Keratinocyte (primary cell): ENCODE measurements at regions not wholly inside any gene's neighbourhood (a gene's known extent, or its start where the extent isn't known, plus 50 kb on each side); places are given as distances from the start of the nearest gene placed in this dataset.
"Not testable (repeated sequence)": the region's sequence is repeated elsewhere in the genome, so short reads cannot be mapped to it uniquely, and the experiment has no call there.

ENCODE experiments used
- DNase-seq: peaks from one replicate; pipeline ENCODE4 v3.0.0-alpha.2; 2011; ENCODE audit warnings: low read depth, missing footprints, low spot score
- FAIRE-seq: peaks from 2 replicates; lab custom pipeline; 2011; peaks lifted over from hg19 to GRCh38; lab: Jason Lieb, UNC
- H2AFZ ChIP-seq: 2 replicates; pipeline ENCODE4 v1.6.0; 2012; ENCODE audit warnings: low read length, control low read depth, inconsistent platforms; ENCODE audit not compliant: control insufficient read depth
- H3K27ac ChIP-seq: 2 replicates; pipeline ENCODE4 v1.5.1; 2011; ENCODE audit warnings: low read length; ENCODE audit not compliant: control insufficient read depth, insufficient read depth
- H3K27me3 ChIP-seq: 3 replicates; pipeline ENCODE4 v1.6.0; 2011; ENCODE audit warnings: low read length; ENCODE audit not compliant: control insufficient read depth, insufficient read depth; ENCODE audit errors: extremely low read depth
- H3K36me3 ChIP-seq, 2 experiments: 2 replicates in 1 of 2; 3 replicates in 1 of 2; pipeline ENCODE4 v1.5.1; 2011; ENCODE audit warnings: low read length in 2 of 2, mild to moderate bottlenecking in 1 of 2; ENCODE audit not compliant: control insufficient read depth in 2 of 2, insufficient read depth in 2 of 2; ENCODE audit errors: extremely low read depth in 1 of 2
- H3K4me1 ChIP-seq: 3 replicates; pipeline ENCODE4 v1.5.1; 2011; ENCODE audit warnings: low read length; ENCODE audit not compliant: control insufficient read depth, insufficient read depth; ENCODE audit errors: extremely low read depth
- H3K4me2 ChIP-seq: 3 replicates; pipeline ENCODE4 v1.6.0; 2011; ENCODE audit warnings: low read depth, low read length; ENCODE audit not compliant: control insufficient read depth, insufficient read depth; ENCODE audit errors: extremely low read depth
- H3K4me3 ChIP-seq, 3 experiments: fragments of 200-600 bp in 1 of 3; sonication (generic) in 1 of 3; 2 replicates in 2 of 3; 3 replicates in 1 of 3; pipeline ENCODE4 v1.5.1; 2011 to 2016; ENCODE audit warnings: low read length in 3 of 3, mild to moderate bottlenecking in 3 of 3, control low read depth in 2 of 3, inconsistent platforms in 1 of 3, low read depth in 1 of 3, mixed read lengths in 1 of 3, mixed run types in 1 of 3, moderate library complexity in 1 of 3; ENCODE audit not compliant: control insufficient read depth in 2 of 3, insufficient read depth in 2 of 3; ENCODE audit errors: extremely low read depth in 1 of 3
- H3K79me2 ChIP-seq: 2 replicates; pipeline ENCODE4 v1.6.0; 2012; ENCODE audit warnings: low read length; ENCODE audit not compliant: control insufficient read depth, insufficient read depth
- H3K9ac ChIP-seq: 3 replicates; pipeline ENCODE4 v1.6.0; 2011; ENCODE audit warnings: low read length; ENCODE audit not compliant: control insufficient read depth, insufficient read depth; ENCODE audit errors: extremely low read depth
- H3K9me1 ChIP-seq: 3 replicates; pipeline ENCODE4 v1.6.0; 2011; ENCODE audit warnings: low read length; ENCODE audit not compliant: control insufficient read depth, insufficient read depth; ENCODE audit errors: extremely low read depth
- H3K9me3 ChIP-seq: 2 replicates; pipeline ENCODE4 v1.5.1; 2012; ENCODE audit warnings: low read depth, low read length; ENCODE audit not compliant: control insufficient read depth
- H4K20me1 ChIP-seq: 3 replicates; pipeline ENCODE4 v1.6.0; 2011; ENCODE audit warnings: low read length; ENCODE audit not compliant: control insufficient read depth, insufficient read depth; ENCODE audit errors: extremely low read depth
- EZH2 ChIP-seq: IDR thresholded peaks from one replicate; pipeline ENCODE4 v1.6.1; 2012; ENCODE audit warnings: inconsistent platforms, mild to moderate bottlenecking, low read length, moderate library complexity
- dilution Hi-C: fragments of 300-500 bp; cut with MboI; formaldehyde crosslinking; loops from one replicate; pipeline ENCODE4 v1.7.0; 2020; ENCODE audit warnings: low sequenced_read_pairs; ENCODE audit not compliant: extremely low pct_ligation_motif_present
- TF ChIP-seq, protein P1 (sequence below), 3 experiments: IDR thresholded peaks in 1 of 3; conservative IDR thresholded peaks in 1 of 3; optimal IDR thresholded peaks in 1 of 3; 2 replicates in 2 of 3; 3 replicates in 1 of 3; pipeline versions ENCODE3 to v1.5.1; 2011; ENCODE audit warnings: low read length in 3 of 3, mild to moderate bottlenecking in 3 of 3, moderate library complexity in 2 of 3, control low read depth in 1 of 3, inconsistent platforms in 1 of 3; ENCODE audit not compliant: insufficient read depth in 2 of 3; ENCODE audit errors: extremely low read depth in 1 of 3

DNA sequence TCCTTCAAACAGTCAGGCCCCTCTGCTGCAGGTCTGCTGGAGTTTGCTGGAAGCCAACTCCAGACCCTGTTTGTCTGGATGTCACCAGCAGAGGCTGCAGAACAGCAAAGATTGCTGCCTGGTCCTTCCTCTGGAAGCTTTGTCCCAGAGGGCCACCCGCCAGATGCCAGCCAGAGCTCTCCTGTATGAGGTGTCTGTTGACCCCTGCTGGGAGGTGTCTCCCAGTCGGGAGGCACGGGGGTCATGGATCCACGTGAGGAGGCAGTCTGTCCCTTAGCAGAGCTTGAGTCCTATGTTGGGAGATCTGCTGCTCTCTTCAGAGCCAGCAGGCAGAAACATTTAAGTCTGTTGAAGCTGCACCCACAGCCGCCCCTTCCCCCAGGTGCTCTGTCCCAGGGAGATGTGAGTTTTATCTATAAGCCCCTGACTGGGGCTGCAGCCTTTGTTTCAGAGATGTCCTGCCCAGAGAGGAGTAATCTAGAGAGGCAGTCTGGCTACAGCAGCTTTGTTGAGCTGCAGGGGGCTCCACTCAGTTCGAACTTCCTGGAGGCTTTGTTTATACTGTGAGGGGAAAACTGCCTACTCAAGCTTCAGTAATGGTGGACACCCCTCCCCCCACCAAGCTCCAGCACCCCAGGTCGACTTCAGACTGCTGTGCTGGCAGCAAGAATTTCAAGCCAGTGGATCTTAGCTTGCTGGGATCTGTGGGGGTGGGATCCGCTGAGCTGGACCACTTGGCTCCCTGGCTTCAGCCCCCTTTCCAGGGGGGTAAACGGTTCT is 72.1 kb downstream of the OGFRL1 start:
- H3K79me2 ChIP-seq, H3K4me1 ChIP-seq, H3K9me1 ChIP-seq, H4K20me1 ChIP-seq, H2AFZ ChIP-seq, H3K4me2 ChIP-seq, FAIRE-seq, dilution Hi-C loops, H3K27me3 ChIP-seq, DNase-seq, H3K36me3 ChIP-seq, H3K9ac ChIP-seq, H3K27ac ChIP-seq, H3K4me3 ChIP-seq, H3K9me3 ChIP-seq: not testable (repeated sequence)

DNA sequence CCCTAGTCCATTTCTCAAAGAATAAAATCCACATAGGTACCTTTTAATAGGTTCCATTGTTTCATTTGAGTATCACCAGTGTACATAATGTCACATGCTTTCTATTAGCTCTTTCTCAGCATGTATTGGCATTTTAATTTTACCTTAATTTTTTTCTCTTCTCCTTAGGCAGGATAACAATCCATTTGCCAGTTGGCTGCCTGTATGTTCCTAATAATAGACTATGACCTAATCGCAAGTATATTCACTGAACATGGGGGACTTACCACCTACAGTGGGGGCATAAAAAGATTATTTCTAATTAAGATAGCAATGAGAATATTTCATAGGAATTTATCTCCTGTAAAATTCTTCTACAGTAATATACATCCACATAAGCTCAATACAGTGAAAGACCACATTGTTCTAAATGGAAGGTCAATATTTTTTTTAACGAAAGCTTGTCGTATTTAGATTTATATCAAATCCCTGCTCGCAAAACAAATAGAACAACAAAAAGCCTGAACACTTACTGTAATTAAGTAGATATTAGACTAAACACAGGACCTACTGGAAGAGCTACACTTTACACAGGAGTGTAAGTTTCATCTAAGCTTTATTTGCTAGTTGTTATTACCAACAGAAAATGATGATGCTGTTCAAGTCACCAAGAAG is 76.4 kb downstream of the OGFRL1 start:
- Histone ChIP-seq H2AFZ (no peak overlapping the region), H3K9ac (no peak overlapping the region), H3K4me1 (peaks cover 17% of the 10 kb centered on the region), H4K20me1 (no peaks in the 10 kb centered on the region), H3K27me3 (no peaks in the 10 kb centered on the region), H3K36me3 (no peaks in the 10 kb centered on the region), H3K4me3 (no peak overlapping the region), H3K4me2 (no peak overlapping the region), H3K9me1 (no peaks in the 10 kb centered on the region), H3K27ac (no peak overlapping the region), H3K79me2 (peaks cover 4% of the 10 kb centered on the region), H3K9me3 (no peaks in the 10 kb centered on the region)
- DNase-seq (no peak), FAIRE-seq (no peak)
- no peak for TF ChIP-seq EZH2
- TF ChIP-seq, protein P1, sequence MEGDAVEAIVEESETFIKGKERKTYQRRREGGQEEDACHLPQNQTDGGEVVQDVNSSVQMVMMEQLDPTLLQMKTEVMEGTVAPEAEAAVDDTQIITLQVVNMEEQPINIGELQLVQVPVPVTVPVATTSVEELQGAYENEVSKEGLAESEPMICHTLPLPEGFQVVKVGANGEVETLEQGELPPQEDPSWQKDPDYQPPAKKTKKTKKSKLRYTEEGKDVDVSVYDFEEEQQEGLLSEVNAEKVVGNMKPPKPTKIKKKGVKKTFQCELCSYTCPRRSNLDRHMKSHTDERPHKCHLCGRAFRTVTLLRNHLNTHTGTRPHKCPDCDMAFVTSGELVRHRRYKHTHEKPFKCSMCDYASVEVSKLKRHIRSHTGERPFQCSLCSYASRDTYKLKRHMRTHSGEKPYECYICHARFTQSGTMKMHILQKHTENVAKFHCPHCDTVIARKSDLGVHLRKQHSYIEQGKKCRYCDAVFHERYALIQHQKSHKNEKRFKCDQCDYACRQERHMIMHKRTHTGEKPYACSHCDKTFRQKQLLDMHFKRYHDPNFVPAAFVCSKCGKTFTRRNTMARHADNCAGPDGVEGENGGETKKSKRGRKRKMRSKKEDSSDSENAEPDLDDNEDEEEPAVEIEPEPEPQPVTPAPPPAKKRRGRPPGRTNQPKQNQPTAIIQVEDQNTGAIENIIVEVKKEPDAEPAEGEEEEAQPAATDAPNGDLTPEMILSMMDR (optimal IDR thresholded peaks at IDR 0.05 in 1 of 3, IDR thresholded peaks at IDR 0.05 in 1 of 3, conservative IDR thresholded peaks at IDR 0.05 in 1 of 3; ENCODE audit: extremely low read depth in 1 of 3, insufficient read depth in 2 of 3, low read length in 3 of 3): no peak
- dilution Hi-C loops: no loop called here
